Fibroblast of peridontal ligament (primary cell): ENCODE measurements at regions not wholly inside any gene's neighbourhood (a gene's known extent, or its start where the extent isn't known, plus 50 kb on each side); places are given as distances from the start of the nearest gene placed in this dataset.
A peak's percentile ranks its signal among the peaks of the same experiment; 100 is the strongest.

Experiments used
- DNase-seq: peaks from one replicate; pipeline ENCODE4 v3.0.0-alpha.2; 2010; ENCODE audit errors: extremely low read depth

DNA sequence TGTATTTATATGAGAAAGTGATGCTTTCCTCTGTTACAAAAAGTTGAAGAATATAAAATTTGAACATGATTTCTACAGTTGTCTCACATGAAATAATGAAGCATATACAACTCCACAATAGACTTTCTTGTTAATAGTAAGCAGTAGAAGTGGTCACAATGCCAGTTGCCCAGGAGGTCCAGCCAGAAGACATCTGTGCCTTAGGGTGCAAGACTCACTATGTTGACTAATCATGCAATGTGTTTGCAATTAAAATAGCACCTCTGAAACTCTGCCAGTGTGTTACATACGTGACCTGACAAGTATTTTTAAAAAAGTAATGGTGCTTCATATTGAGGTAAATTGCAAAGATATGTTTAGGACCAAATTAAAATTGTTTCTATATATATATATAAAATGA is 547.2 kb downstream of the ETV1 start:
- no peak for DNase-seq

DNA sequence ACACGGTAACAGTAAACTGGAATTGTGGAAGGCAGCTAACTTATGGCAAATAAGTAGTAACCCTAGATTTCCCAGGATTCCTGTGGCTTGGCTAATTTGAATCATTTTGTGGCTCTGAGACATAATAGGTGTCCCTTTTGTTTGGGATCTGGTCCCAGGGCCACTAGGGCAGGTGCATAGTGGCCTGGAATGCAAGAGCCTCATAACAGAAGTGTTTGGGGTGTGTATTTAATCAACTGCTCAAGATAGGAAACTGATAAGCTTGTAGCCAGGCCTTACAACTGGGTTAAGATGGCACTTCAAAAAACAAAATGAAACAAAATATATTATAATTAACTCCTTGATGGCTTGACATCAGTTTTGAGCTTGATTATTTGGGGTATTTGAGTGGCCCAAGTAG is 541.8 kb downstream of the ETV1 start:
- DNase-seq = no peak

DNA sequence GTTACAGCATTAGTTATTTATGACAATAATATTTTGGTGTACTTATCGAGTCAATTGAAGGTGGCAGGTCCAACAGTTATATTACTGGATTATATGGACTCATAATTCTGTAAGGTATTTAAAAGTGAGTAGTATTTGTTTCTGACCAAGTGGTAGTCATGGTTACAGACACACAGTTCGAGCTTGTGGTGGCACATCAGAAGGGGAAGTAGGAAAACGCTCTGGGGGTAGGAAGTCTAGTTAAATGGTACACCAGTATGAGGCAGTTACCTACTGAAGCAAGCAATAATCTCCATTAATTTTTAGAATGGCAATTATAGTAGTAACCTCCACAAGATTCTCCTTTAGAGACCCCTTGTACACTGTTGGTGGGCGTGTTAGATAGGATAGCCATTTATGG is 541.2 kb downstream of the ETV1 start:
- no peak for DNase-seq

DNA sequence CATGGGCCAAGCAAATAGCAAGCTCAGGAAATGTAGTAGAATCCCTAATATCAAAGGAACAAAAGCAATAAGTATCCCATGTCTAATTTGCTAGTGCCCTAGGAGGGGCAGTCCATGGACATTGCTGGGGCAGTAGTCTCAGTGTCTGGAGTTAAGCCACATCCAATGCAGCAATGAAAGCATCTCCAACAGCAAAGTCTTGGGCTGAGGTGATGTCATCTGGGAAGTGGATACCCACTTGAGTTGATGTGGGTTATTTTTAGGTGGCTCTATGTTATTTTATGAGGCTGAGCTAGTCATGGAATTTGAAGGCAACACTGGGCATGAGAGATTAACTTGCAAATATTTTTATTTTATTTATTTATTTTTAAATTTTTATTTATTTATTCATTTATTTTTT is 540.0 kb downstream of the ETV1 start:
- DNase-seq = no peak

DNA sequence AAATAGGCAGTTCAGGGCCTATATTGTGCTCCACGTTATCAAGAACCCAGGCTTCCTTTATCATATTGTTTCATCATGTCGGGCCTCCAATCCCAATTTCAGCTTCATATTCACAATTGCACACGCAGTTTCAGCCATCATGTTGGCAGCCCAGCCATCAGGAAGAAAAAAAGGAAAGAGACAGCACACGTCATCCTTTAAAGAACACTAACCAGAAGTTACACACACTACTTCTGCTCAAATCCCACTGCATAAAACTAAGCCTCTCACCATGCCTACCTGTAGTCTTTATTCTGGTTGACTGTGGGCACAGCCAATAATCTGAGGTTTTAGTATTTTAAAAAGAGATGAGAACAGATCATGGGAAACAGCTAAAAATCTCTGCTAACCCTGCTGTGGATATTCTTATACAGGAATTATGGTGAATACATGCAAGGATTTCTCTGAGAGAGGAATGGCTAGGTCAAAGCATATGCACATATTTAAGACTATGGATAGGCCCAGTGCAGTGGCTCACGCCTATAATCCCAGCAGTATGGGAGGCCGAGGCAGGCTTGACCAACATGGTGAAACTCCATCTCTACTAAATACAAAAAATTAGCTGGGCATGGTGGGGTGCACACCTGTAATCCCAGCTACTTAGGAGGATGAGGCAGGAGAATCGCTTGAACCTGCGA is 534.4 kb downstream of the ETV1 start:
- no peak for DNase-seq

DNA sequence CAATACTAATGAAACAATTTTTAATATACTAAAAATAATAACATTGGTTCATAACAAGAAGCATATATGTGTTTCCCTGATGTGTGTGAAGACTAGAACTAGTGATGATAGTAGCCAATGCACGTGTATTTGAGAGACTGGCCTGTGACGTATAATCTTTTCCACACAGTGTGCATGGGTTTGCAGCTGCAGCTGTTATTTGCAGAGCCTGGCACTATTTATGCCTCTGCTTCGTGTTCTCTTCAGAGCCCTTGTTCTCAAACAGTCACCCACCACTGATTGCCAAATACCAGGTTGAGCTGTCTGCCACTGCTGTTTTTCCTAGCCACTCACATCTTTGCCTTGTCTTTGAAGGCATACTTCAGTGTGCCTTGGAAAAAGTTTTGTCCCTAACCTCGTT is 531.7 kb downstream of the ETV1 start:
- no peak for DNase-seq

DNA sequence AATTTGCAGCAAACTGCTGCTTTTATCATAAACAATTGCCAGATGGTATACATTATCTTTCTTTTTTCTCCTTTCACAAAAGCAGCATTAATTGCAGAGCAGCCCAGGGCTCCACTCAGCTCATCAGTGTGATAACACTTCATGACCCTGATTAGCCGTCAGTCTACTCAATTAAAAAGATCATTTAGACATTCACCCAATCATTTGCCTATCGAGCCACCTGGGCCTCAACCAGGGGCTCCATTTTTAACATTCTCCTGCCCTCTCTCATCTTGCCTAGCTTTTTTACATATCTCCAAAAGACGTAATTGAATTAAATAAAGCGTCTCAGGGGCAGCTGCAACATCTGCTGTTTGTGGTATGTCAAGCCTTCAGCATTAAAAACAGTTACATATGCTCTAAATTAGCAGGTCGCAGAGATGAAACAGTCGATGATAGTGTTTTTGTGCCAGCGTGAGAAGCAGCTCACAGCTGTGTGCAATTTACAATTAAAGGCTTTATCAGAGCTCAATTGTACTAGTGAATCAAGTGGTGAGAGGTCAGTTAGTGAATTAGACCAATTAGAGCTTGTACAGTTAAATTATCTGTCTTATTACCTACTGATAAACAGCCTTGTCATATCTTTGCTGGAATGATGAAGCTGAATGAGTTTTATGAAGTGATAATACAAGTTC is 522.5 kb downstream of the ETV1 start:
- DNase-seq = peak; percentile 41

DNA sequence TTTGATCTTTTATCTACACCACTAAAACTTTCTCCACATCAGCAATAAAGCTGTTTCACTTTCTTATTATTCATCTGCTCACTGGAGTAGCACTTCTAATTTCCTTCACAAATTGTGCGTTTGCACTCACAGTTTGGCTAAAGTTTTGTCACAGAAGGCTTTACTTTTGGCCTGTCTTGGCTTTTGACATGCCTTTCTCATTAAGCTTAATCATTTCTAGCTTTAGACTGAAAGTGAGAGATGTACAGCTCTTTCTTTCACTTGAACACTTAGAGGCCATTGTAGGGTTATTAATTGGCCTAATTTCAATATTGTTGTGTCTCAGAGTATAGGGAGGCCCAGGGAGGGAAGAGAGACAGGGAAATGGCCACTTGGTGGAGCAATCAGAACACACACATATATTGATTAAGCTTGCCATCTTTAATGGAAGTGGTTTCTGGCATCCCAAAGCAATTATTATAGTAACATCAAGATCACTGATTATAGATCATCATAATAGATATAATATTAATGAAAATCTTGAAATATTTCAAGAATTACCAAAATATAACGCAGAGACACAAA is 512.5 kb downstream of the ETV1 start:
- DNase-seq = peak; percentile 3

DNA sequence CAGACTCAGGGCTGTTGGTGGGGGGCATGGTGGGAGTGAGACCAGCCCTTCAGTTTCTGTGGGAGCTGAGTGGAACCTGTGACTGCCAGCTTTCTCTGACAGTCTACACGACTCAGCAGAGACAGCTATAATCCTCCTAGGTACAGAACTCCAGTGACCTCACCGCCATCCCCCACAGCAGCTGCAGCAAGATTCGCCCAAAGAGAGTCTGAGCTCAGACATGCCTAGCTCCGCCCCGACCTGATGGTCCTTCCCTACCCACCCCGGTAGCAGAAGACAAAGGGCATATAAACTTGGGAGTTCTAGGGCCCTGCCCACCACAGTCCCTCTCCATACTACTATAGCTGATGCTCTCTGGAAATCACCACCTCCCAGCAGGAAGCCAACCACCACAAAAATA is 500.1 kb downstream of the ETV1 start:
- DNase-seq = no peak

DNA sequence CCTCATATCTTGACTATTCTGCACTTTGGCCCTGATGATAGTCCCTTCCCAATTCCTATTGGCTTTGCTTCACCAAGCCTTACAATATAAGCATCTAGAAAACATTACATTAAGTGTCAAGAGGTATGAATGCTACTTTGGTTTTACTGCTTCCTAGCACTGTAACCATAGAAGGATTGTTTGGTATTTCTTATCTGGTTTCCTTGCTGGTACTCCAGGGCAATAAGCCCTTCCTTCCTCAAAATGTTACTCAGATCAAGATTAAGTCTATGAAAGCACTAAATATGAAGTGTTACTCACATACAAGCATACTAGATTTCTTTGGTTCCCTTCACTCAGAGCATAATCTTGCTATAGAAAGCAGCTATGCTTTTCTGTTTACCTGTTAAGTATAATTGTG is 492.5 kb downstream of the ETV1 start:
- DNase-seq = no peak

DNA sequence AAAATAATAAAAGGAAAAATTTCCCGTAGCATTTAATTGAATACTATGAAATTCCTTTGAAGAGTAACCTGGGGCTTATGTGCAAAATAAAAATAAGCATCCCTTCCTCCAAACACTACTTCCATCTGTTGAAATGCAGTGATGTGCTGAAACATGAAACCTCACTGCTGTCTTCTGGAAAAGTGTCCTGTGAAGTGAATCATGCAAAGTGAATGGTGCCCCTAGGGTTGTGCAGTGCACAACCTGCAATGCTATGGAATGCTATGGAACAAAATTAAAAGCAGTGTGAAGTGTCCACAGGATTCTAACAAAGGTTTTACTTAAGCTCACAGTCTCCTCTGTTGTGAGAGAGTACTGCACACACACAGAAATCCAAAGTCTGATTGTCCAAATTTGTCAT is 480.9 kb downstream of the ETV1 start:
- peak; percentile 8 for DNase-seq

DNA sequence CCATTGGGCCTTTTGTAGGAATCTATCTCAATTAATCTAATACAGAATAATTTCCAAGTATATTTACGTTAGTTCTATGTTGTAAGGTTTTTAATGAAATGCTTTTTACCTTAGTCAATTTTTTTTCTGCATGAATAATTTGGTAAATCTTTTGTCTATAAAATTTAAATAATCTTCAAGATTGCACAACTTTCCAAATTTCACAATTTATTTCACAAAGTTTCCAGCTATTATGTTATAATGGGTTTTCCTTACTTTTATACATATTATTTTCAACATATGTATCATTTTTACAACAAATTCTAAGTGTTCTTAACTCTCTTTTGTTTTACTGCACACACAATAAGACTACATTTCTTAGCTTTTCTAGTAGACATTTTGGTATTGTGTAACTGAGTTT is 470.7 kb downstream of the ETV1 start:
- DNase-seq = no peak

DNA sequence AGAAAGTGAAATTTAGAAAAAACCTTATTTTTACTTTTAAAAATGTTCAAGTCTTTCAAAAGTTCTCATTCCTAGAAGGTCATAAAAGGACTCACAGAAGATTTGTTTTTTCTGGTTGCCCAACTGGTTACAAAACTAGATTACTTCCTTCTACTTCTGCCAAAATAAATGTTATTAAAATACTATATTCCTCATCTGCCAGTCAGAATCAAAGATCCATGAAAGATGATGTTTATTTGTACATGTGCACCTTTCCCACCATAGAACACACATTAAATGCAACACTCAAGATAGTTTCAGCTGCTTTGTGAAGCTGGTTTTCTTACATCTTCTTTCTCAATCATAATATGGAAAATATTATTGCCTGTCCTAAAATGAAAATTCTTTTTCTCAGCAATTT is 465.4 kb downstream of the ETV1 start:
- DNase-seq = peak; percentile 16

DNA sequence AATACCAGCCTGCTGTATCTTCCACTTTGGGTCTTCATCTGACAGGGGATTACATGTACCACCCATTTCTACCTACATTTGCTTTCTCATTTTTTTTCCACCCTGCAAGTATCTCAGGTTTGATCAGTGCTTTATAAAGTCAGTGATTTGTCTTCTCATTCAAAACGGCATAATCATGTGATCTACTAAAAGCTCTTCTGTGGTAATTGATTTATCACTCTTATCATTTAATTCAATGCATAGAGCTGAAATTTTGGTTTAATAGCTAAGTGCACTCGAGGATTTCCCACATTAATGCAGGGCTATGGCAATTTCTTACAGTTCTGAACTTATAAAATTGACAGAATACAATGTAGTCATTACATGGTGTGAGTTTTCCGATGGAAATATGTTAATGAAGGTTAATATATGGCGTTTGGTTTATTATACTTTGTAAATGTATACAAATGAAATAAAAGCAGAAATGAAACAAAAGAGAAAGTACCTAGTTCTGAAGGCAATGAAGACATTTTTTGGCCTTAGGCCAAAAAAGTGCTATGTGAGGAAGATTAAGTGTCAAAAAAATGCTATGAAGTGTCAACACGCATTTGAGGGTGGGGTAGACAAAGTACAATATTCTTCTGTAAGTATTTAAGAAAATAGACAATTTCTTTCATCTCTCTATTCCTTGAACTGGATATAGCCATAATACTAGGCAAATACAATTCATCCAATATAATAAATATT is 457.3 kb downstream of the ETV1 start:
- no peak for DNase-seq

DNA sequence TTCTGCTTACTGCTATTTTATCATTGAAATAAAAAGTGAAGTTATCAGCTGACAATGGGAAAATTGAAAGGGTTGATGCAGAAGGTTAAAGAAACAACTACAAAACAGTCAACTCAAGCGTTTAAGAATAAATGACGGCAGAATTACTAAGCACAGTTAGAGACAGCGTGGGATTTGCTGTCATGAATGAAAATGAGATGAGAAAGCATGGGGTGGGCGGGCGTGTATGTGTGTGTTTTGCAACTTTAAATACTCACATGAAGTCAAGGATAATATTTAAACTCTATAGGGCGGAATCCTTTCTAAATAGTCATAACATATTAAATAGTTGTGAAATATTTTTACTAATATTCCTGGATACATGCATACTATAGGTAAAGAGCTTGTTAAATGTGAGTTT is 450.8 kb downstream of the ETV1 start:
- no peak for DNase-seq

DNA sequence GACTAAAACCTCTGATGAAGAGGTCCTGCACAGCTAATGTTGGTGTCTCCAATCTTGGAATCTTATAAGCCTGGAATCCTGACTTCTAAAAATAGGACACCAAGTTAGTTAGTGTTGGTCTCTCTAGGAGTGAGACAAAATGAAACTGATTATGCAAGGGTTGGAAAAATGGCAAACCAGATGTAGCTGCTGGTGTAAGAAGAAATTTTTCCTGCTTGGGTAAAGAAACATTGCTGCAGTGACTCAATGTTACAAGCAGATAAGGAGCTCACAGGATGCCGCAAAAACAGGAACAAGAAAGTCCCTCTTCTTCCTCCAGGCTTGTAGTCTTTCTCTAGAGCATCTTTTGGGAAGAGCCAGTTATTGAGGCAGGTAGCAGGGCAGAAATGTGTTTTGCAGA is 449.0 kb downstream of the ETV1 start:
- peak; percentile 89 for DNase-seq

DNA sequence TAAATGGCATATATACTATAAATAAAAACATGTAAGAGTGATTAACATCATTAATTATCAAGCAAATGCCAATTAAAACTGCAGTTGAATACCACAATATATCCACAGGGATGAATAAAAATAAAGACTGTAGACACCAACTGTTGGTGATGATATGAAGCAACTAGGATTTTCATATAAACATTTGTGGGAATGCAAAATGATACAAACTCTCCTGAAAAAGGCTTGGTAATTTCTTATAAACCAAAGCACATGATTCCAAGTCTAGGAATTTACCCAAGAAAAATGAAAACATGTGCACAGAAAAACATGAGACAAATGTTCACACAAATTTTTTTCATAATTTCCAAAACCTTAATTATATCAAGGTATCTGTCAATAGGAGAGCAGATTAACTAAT is 448.1 kb downstream of the ETV1 start:
- peak; percentile 73 for DNase-seq

DNA sequence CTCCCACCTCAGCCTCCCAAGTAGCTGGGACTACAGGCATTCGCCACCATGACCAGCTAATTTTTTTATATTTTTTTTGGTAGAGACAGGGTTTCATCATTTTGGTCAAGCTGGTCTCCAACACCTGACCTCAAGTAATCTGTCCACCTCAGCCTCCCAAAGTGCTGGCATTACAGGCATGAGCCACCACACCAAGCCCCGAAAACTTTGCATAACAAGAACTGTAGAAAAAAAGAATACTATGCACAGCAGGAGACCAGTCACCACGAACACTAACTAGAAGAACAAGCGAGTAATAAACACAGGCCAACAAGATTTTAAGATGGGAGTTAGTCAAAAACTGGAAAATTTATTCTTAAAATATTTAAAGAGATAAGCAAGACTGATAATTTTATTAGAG is 447.0 kb downstream of the ETV1 start:
- no peak for DNase-seq

DNA sequence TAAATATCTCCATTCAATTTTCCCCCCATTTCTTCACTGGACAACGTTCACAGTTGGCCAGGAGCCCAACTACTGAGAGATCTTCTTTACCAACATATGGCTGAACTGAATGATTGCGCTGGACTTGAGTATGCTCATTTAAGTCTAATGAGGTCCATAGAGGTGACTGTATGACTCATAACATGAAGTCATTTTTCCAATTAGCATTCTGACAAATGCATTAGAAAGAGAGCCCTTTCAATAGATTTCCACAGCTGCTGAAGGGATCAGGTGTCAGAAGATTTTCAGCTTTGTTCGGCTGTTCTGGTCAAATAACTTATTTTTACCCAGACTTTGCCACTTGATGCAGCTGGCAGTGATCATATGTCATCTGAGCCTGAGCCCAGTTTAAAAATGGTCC is 438.0 kb downstream of the ETV1 start:
- peak; percentile 51 for DNase-seq

DNA sequence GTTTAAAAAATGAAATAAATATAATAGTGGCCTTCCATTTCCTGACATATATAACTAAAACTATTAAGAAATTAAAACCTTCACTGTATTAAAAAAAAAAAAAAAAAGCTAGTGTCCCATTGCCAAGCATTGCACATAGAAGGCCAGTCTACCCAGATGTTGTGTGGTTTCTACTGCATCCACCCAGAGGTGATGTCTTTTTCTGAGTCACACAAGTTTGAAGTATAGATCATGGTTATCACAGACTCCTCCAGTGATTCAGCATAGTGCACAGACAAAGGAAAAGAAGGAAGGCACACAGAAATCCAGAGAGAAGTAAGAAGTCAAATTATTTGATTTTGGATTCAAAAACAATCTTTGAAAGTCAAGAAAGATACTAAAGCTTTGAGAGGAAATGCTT is 429.0 kb downstream of the ETV1 start:
- DNase-seq = peak; percentile 75

DNA sequence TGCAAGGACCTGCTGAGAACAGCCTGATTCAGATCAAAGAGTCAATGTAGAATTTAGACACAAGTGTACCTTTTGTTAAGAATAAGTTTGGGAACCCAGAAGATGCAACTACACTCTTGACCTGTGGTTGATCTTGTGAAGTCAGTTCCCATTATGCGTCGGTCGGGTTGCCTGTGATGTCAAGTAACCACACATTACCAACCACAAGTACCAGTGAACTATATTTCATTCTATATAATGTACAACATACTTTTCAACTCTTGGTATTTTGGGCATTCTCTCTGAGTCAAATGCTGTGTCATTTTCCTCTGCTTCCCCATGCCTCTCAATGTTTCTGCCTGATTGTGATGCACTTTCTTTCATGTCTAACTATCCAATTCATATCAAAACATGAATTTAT is 426.2 kb downstream of the ETV1 start:
- no peak for DNase-seq

DNA sequence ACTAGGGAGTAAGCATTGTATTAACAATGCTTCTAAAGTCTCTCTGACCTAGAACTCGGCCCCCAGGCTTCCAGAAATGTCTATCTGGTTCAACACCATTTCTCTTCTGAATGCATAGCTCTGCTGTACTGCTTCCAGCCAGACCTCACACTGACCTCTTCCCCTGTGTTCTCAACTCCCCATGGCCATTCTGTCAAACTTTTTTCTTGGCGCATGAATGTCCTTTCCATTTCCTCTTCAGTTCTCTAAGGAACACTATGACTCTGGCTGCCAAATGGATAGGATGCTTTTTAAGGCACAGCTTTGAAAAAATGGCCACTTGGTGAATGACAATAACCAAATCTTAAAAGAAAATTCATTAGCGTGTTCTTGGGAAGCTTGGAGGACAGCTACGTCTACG is 425.8 kb downstream of the ETV1 start:
- no peak for DNase-seq

DNA sequence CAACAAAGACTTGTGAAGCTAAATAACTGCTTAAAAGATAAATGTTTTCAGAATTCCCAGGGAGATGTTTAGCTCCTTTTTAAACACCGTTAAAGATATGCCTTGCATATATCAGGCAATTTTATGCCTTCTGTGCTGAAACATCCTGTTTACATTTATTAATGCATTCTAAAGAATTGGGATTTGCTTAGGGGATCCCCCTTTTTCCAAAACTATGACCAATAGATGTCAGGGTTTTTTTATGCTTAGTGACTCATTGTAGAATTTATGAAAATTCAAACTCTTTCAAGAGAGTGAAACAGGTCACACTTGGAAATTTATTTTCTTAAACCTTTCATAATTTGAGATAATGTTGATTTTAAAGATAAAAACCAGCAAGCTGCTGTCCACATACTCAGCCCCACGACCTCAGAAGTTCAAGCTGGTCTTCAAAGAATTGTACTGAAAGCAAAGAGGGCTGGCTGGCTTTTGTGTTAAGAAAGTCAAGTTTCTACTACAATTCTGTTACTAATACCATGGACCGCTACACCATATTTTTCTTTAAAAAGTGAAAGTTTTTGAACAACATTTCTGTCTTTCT is 411.8 kb downstream of the ETV1 start:
- DNase-seq = no peak
